ENCODE measurements at regions not wholly inside any gene's neighbourhood (a gene's known extent, or its start where the extent isn't known, plus 50 kb on each side); places are given as distances from the start of the nearest gene placed in this dataset.

GRCh38 chr4:36704289-36704688, 422.9 kb downstream of the DTHD1 start:
- no peak for TF ChIP-seq CTCF (IDR thresholded peaks at IDR 0.05; ENCODE audit: control insufficient read depth, insufficient read depth, low read depth, low read length, missing control alignments)
- no peak overlapping the region for H3K4me3 ChIP-seq (ENCODE audit: control insufficient read depth, low read depth, low read length)
- no peak for DNase-seq (ENCODE audit: low read depth)

- no peak for DNase-seq (ENCODE audit: low read depth)
- no peak for TF ChIP-seq CTCF (IDR thresholded peaks at IDR 0.05; ENCODE audit: control insufficient read depth, insufficient read depth, low read depth, low read length, missing control alignments)
- no peak overlapping the region for H3K4me3 ChIP-seq (ENCODE audit: control insufficient read depth, low read depth, low read length)
These were observed 428.6 kb downstream of the DTHD1 start for GRCh38 chr4:36709991-36710390.

GRCh38 chr4:36712013-36712412, 430.6 kb downstream of the DTHD1 start:
- no peak for DNase-seq (ENCODE audit: low read depth)
- H3K4me3 ChIP-seq (ENCODE audit: control insufficient read depth, low read depth, low read length), result no peak overlapping the region
- TF ChIP-seq CTCF (IDR thresholded peaks at IDR 0.05; ENCODE audit: control insufficient read depth, insufficient read depth, low read depth, low read length, missing control alignments), result no peak

GRCh38 chr4:36716874-36717273, 435.5 kb downstream of the DTHD1 start:
- no peak overlapping the region for H3K4me3 ChIP-seq (ENCODE audit: control insufficient read depth, low read depth, low read length)
- no peak for DNase-seq (ENCODE audit: low read depth)
- no peak for TF ChIP-seq CTCF (IDR thresholded peaks at IDR 0.05; ENCODE audit: control insufficient read depth, insufficient read depth, low read depth, low read length, missing control alignments)

GRCh38 chr4:36719425-36719824, 438.0 kb downstream of the DTHD1 start:
- no peak for TF ChIP-seq CTCF (IDR thresholded peaks at IDR 0.05; ENCODE audit: control insufficient read depth, insufficient read depth, low read depth, low read length, missing control alignments)
- H3K4me3 ChIP-seq (ENCODE audit: control insufficient read depth, low read depth, low read length), result no peak overlapping the region
- DNase-seq (ENCODE audit: low read depth), result no peak

- no peak for TF ChIP-seq CTCF (IDR thresholded peaks at IDR 0.05; ENCODE audit: control insufficient read depth, insufficient read depth, low read depth, low read length, missing control alignments)
- DNase-seq (ENCODE audit: low read depth), result no peak
- H3K4me3 ChIP-seq (ENCODE audit: control insufficient read depth, low read depth, low read length), result no peak overlapping the region
These were observed 441.6 kb downstream of the DTHD1 start for GRCh38 chr4:36722986-36723385.

GRCh38 chr4:36734334-36734733, 452.9 kb downstream of the DTHD1 start:
- no peak for DNase-seq (ENCODE audit: low read depth)
- no peak for TF ChIP-seq CTCF (IDR thresholded peaks at IDR 0.05; ENCODE audit: control insufficient read depth, insufficient read depth, low read depth, low read length, missing control alignments)
- no peak overlapping the region for H3K4me3 ChIP-seq (ENCODE audit: control insufficient read depth, low read depth, low read length)
